Activated CD8-positive, alpha-beta T cell treated with anti-CD3 and anti-CD28 coated beads for 36 hours (primary cell): ENCODE measurements at regions not wholly inside any gene's neighbourhood (a gene's known extent, or its start where the extent isn't known, plus 50 kb on each side); places are given as distances from the start of the nearest gene placed in this dataset.

Experiments used
- ATAC-seq: fragments of 200-7000 bp; cut with Tn5 transposase; one replicate; pipeline ENCODE4 v1.10.0; 2021; ENCODE audit warnings: mild to moderate bottlenecking, moderate library complexity
- CTCF ChIA-PET: fragments of 350-600 bp; sonication (Branson Sonifier 250); formaldehyde crosslinking; loops from one replicate; lab custom pipeline; 2021; ENCODE audit warnings: antibody characterized with exemption; lab: Charles Lee
- POLR2A ChIA-PET: fragments of 350-600 bp; sonication (Branson Sonifier 250); formaldehyde crosslinking; loops from one replicate; lab custom pipeline; 2021; ENCODE audit warnings: antibody characterized with exemption; lab: Charles Lee
- DNase-seq: peaks from one replicate; pipeline ENCODE4 v3.0.0-alpha.2; 2020
- H3K27ac Mint-ChIP-seq: one replicate; pipeline ENCODE4 v1.8.0; 2021; ENCODE audit warnings: mild to moderate bottlenecking, mixed read lengths
- H3K27me3 Mint-ChIP-seq: one replicate; pipeline ENCODE4 v1.8.0; 2021; ENCODE audit warnings: mixed read lengths
- H3K36me3 Mint-ChIP-seq: one replicate; pipeline ENCODE4 v1.8.0; 2021; ENCODE audit warnings: low read depth, mixed read lengths
- H3K4me1 Mint-ChIP-seq: one replicate; pipeline ENCODE4 v1.8.0; 2021; ENCODE audit warnings: low read depth, mixed read lengths
- H3K4me3 Mint-ChIP-seq: one replicate; pipeline ENCODE4 v1.8.0; 2021; ENCODE audit warnings: mild to moderate bottlenecking, moderate library complexity, mixed read lengths
- H3K9me3 Mint-ChIP-seq: one replicate; pipeline ENCODE4 v1.8.0; 2021; ENCODE audit warnings: mixed read lengths
- intact Hi-C: fragments of 100-400 bp; cut with micrococcal nuclease; formaldehyde crosslinking; loops from one replicate; pipeline ENCODE4 v1.10.0; 2022
- TF ChIP-seq, protein P1 (sequence below): fragments of 200-600 bp; IDR thresholded peaks from one replicate; pipeline ENCODE4 v1.8.0; 2022; ENCODE audit warnings: antibody characterized with exemption, mild to moderate bottlenecking

DNA sequence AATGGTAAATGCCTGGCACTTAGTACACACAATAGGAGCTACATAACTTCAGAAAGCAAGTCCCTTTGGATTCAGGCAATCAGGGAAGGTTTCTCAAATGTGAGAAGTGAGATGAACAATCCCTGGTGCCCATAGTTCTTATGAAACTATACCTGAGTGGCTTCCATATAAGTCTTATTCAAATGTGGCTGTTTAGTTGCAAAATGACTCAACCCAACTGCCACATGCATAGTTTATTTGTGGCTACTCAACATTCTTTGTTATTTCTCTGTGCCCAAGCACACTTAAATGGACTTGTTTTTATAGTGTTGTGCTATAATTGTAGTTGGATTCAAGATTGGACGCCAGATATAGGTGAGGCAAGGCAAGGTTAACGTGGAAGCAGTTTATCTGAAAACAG is 93.7 kb upstream of the ATXN1 start:
- DNase-seq = no peak
- intact Hi-C loops = no loop called here
- ATAC-seq = no peak
- TF ChIP-seq, protein P1, sequence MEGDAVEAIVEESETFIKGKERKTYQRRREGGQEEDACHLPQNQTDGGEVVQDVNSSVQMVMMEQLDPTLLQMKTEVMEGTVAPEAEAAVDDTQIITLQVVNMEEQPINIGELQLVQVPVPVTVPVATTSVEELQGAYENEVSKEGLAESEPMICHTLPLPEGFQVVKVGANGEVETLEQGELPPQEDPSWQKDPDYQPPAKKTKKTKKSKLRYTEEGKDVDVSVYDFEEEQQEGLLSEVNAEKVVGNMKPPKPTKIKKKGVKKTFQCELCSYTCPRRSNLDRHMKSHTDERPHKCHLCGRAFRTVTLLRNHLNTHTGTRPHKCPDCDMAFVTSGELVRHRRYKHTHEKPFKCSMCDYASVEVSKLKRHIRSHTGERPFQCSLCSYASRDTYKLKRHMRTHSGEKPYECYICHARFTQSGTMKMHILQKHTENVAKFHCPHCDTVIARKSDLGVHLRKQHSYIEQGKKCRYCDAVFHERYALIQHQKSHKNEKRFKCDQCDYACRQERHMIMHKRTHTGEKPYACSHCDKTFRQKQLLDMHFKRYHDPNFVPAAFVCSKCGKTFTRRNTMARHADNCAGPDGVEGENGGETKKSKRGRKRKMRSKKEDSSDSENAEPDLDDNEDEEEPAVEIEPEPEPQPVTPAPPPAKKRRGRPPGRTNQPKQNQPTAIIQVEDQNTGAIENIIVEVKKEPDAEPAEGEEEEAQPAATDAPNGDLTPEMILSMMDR = no peak
- Mint-ChIP-seq H3K27me3 (peaks cover 14% of the 10 kb centered on the region), H3K9me3 (no peaks in the 10 kb centered on the region), H3K4me1 (peaks cover 12% of the 10 kb centered on the region), H3K36me3 (no peaks in the 10 kb centered on the region), H3K27ac (no peak overlapping the region), H3K4me3 (no peak overlapping the region)
- CTCF ChIA-PET = interaction anchor here (2.5 kb wide), 1 partner anchor 8 kb away, joined by 8 read pairs; no protein-coding TSS in a partner anchor
- POLR2A ChIA-PET = no interaction called here

DNA sequence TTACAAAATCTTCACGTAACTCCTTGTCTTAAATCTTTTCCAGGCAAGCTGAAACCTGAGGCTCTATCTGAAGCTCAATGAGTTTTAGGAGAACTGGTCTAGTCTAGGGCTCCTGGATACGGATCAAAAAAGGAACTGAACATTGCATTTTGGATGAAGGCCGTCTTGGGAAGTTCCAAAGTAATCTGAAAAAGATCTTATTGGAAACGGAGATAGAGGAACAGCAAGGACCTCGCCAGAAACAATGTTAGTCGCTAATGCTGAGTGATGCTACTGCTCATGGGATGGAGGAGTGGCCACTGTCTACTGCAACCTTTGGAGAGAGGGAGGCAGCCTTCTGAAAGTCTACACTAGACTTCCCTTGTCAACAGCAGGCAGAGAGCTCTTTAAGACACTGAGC is 91.4 kb upstream of the ATXN1 start:
- ATAC-seq (no peak), DNase-seq (no peak)
- CTCF ChIA-PET = interaction anchor here (1.3 to 1.4 kb wide), 2 partner anchors 20 to 112 kb away, joined by 3 to 4 read pairs; no protein-coding TSS in a partner anchor
- Mint-ChIP-seq H3K36me3 (no peaks in the 10 kb centered on the region), H3K27ac (no peak overlapping the region), H3K9me3 (no peaks in the 10 kb centered on the region), H3K4me3 (no peak overlapping the region), H3K4me1 (peaks cover 22% of the 10 kb centered on the region), H3K27me3 (peaks cover 17% of the 10 kb centered on the region)
- TF ChIP-seq, protein P1 = no peak
- intact Hi-C loops = no loop called here
- POLR2A ChIA-PET = no interaction called here

DNA sequence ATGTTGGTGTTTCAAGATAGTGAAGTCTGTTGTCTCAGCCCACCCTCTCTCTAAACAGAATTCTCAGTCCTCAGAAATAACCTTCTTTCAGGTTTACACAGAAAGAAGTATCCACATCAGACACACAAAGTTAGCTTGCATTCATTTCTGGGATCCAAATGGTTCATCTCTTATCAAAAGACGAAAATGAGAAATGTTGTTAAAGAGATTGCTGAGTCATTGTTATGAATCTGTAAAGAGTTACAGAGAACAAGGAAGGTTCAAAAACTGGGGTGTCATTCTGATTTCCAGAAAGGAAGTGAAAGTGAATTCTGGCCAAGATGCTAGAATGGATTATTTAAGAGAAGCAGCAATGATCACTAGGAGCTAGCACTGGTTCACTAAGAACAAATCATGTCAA is 90.5 kb upstream of the ATXN1 start:
- Mint-ChIP-seq H3K9me3 (no peaks in the 10 kb centered on the region), H3K4me3 (no peak overlapping the region), H3K27me3 (peaks cover 16% of the 10 kb centered on the region), H3K36me3 (no peaks in the 10 kb centered on the region), H3K27ac (no peak overlapping the region), H3K4me1 (peaks cover 22% of the 10 kb centered on the region)
- ATAC-seq (no peak), DNase-seq (no peak)
- intact Hi-C loops = no loop called here
- ChIA-PET POLR2A (no interaction called here), CTCF (interaction anchor here (1.3 to 1.4 kb wide), 2 partner anchors 21 to 113 kb away, joined by 3 to 4 read pairs; no protein-coding TSS in a partner anchor)
- TF ChIP-seq, protein P1 = no peak

DNA sequence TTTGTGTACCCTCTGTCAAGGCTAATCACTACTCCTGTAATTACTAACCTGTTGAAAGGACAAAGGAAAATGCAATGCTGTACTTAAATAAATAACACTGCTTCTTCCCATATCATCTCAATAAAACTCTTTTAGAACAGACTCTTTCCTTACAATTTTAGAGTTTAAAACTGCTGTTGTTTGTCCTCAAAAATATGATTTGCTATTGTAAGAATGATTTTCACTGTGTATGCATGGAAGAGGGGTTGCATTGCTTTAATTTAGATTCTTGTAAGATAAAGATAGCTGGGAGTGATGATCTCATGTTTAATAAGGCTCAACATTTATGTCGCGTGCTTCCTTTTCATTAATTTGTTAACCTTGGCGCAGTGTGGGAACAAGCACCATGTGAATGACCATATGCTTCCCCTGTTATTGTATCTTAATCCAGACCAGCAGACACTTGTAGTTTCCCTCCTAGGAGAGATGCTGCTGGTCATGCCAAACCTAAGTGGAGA is 89.8 kb upstream of the ATXN1 start:
- H3K27ac Mint-ChIP-seq = no peak overlapping the region
- H3K9me3 Mint-ChIP-seq = no peaks in the 10 kb centered on the region
- intact Hi-C loops = no loop called here
- ChIA-PET POLR2A (interaction anchor here (0.6 kb wide), 1 partner anchor 111 kb away, joined by 3 read pairs; no protein-coding TSS in a partner anchor), CTCF (interaction anchor here (1.4 kb wide), 1 partner anchor 114 kb away, joined by 4 read pairs; no protein-coding TSS in a partner anchor)
- TF ChIP-seq, protein P1 = no peak
- no peak for DNase-seq
- H3K4me1 Mint-ChIP-seq = peaks cover 22% of the 10 kb centered on the region
- H3K27me3 Mint-ChIP-seq = peaks cover 15% of the 10 kb centered on the region
- H3K36me3 Mint-ChIP-seq = no peaks in the 10 kb centered on the region
- H3K4me3 Mint-ChIP-seq = no peak overlapping the region
- ATAC-seq = no peak

DNA sequence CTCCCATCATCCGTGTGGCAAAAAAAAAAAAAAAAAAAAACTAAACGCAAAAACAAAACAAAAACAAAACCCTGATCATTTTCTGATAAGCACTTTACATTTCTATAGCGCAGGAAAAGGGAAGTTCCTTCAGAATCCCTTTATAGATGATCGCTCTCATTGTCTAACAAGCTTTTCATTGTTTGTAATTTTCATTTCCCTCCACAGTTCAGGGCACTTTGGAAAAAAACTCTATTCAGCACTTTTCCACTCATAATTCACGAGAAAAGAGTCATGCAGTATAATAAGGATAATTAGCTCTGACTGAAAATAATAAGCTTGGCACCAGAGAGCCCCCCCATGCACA is 89.4 kb upstream of the ATXN1 start:
- intact Hi-C loops = no loop called here
- Mint-ChIP-seq H3K4me1 (peaks cover 22% of the 10 kb centered on the region), H3K4me3 (no peak overlapping the region), H3K27ac (no peak overlapping the region), H3K27me3 (peaks cover 14% of the 10 kb centered on the region), H3K9me3 (no peaks in the 10 kb centered on the region), H3K36me3 (no peaks in the 10 kb centered on the region)
- ATAC-seq (no peak), DNase-seq (no peak)
- TF ChIP-seq, protein P1 = no peak
- CTCF ChIA-PET = no interaction called here
- POLR2A ChIA-PET = interaction anchor here (0.6 kb wide), 1 partner anchor 112 kb away, joined by 3 read pairs; no protein-coding TSS in a partner anchor
